Adrenal gland (tissue), 9 donors: ENCODE measurements at regions not wholly inside any gene's neighbourhood (a gene's known extent, or its start where the extent isn't known, plus 50 kb on each side); places are given as distances from the start of the nearest gene placed in this dataset.

Source experiments
- DNase-seq, 7 donors: peaks; one replicate each; pipeline ENCODE4 v3.0.0-alpha.2; 2019 to 2020
- H3K27ac ChIP-seq, 5 donors: fragments of 200-600 bp; sonication (generic) in 4 of 5; 1 replicate in 3 of 5; 2 replicates in 2 of 5; pipeline versions ENCODE4 v1.5.1 to v1.8.0; 2016 to 2020; ENCODE audit warnings: mild to moderate bottlenecking in 1 of 5
- H3K27me3 ChIP-seq: fragments of 200-600 bp; 2 replicates; pipeline ENCODE4 v1.8.0; 2021
- H3K36me3 ChIP-seq, 2 donors: fragments of 200-600 bp; replicated peaks in 1 of 2; 1 replicate in 1 of 2; 2 replicates in 1 of 2; pipeline versions ENCODE4 v1.5.1 to v1.8.0; 2018 to 2022
- H3K4me1 ChIP-seq, 2 donors: fragments of 200-600 bp; replicated peaks in 1 of 2; 1 replicate in 1 of 2; 2 replicates in 1 of 2; pipeline versions ENCODE4 v1.5.1 to v1.8.0; 2018 to 2021
- H3K4me3 ChIP-seq, 4 donors: fragments of 200-600 bp; sonication (generic) in 3 of 4; one replicate each; pipeline ENCODE4 v1.5.1; 2016 to 2018
- H3K9me3 ChIP-seq, 3 donors: fragments of 200-600 bp; sonication (generic) in 1 of 3; replicated peaks in 1 of 3; 1 replicate in 2 of 3; 2 replicates in 1 of 3; pipeline versions ENCODE4 v1.5.1 to v1.8.0; 2016 to 2021
- CTCF ChIP-seq, 6 experiments: fragments of 450-650 bp in 4 of 6; fragments of 200-600 bp in 2 of 6; sonication (generic) in 1 of 6; IDR thresholded peaks; 1 replicate in 5 of 6; 2 replicates in 1 of 6; pipeline versions ENCODE4 v1.5.1 to v1.8.0; 2016 to 2021; ENCODE audit warnings: antibody characterized with exemption in 6 of 6, mild to moderate bottlenecking in 2 of 6, moderate library complexity in 1 of 6
- POLR2A ChIP-seq, 2 donors: fragments of 450-650 bp; IDR thresholded peaks; one replicate each; pipeline ENCODE4 v1.6.1; 2017; ENCODE audit warnings: antibody characterized with exemption in 2 of 2, mild to moderate bottlenecking in 2 of 2, moderate library complexity in 1 of 2
- WGBS, 4 donors: extraction: QIAGEN DNeasy Blood & Tissue Kit in 2 of 4; methylation state at CpG; one replicate each; pipeline versions ENCODE4 v1.1.5 to v1.1.7; 2013 to 2017; 5-methylcytosine and 5-hydroxymethylcytosine counted together
- intact Hi-C, 2 donors: fragments of 100-400 bp; cut with DNase I; formaldehyde crosslinking; loops; one replicate each; pipeline versions ENCODE4 v1.14.1 to v1.15.0; 2022 to 2023
- donor health status: healthy with polysubstance abuse.
- donor health status: Bipolar disorder and iron deficiency.
- donor health status: DM: yes; HTN: yes; CAD: no.
- donor health status: DM: no; HTN: no; CAD: no.
- donor health status: DM: no; HTN: no; CAD: no.

DNA sequence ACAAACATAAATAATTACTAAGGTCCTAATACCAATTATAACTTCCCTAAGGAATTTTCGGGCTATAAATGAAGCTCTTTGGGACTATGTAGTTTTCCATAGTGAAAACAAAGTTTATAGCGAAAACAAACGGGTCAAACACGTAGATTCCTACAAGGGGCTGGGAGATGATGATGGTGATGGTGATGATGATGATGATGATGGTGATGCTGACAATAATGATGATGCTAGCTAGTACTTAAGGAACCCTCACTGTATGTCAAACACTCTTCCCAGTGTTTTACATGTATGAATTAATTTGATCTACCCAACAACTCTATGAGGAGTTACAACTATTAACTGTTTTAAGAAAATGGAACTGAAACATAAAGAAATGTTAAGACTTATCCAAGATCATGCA is 63.7 kb upstream of the PIK3R1 start:
- TF ChIP-seq CTCF (IDR thresholded peaks at IDR 0.05) (no peak), POLR2A (IDR thresholded peaks at IDR 0.05) (no peak)
- intact Hi-C loops = no loop called here
- H3K9me3 ChIP-seq = no peaks in the 10 kb centered on the region
- no peaks in the 10 kb centered on the region for H3K4me1 ChIP-seq
- no peak overlapping the region for H3K4me3 ChIP-seq
- DNase-seq = no peak
- no peak overlapping the region for H3K27ac ChIP-seq
- 80 to 94% (median 91%) methylated on average over 4 of the region's 4 CpGs for WGBS, 4 donors
- H3K36me3 ChIP-seq = no peaks in the 10 kb centered on the region
- no peaks in the 10 kb centered on the region for H3K27me3 ChIP-seq

- DNase-seq = no peak
- H3K27me3 ChIP-seq = no peaks in the 10 kb centered on the region
- no peak overlapping the region for H3K4me3 ChIP-seq
- no peaks in the 10 kb centered on the region for H3K36me3 ChIP-seq
- TF ChIP-seq POLR2A (IDR thresholded peaks at IDR 0.05) (no peak), CTCF (IDR thresholded peaks at IDR 0.05) (no peak)
- 79 to 88% (median 85%) methylated on average over 2 of the region's 2 CpGs for WGBS, 4 donors
- H3K27ac ChIP-seq = no peak overlapping the region
- intact Hi-C loops = no loop called here
- H3K4me1 ChIP-seq = no peaks in the 10 kb centered on the region
- H3K9me3 ChIP-seq = no peaks in the 10 kb centered on the region
Observed at GRCh38 chr5:68149189-68149588, 66.4 kb upstream of the PIK3R1 start.

GRCh38 chr5:68148096-68148495 is 67.5 kb upstream of the PIK3R1 start:
- H3K4me1 ChIP-seq = no peaks in the 10 kb centered on the region
- intact Hi-C loops = no loop called here
- WGBS, 4 donors = 72 to 83% (median 75%) methylated on average over 3 of the region's 3 CpGs
- H3K27me3 ChIP-seq = no peaks in the 10 kb centered on the region
- H3K36me3 ChIP-seq = no peaks in the 10 kb centered on the region
- no peaks in the 10 kb centered on the region for H3K9me3 ChIP-seq
- no peak for DNase-seq
- H3K4me3 ChIP-seq = no peak overlapping the region
- no peak overlapping the region for H3K27ac ChIP-seq
- TF ChIP-seq POLR2A (IDR thresholded peaks at IDR 0.05) (no peak), CTCF (IDR thresholded peaks at IDR 0.05) (no peak)

GRCh38 chr5:68147659-68148058 is 67.9 kb upstream of the PIK3R1 start:
- no peak overlapping the region for H3K4me3 ChIP-seq
- no peak for TF ChIP-seq CTCF (IDR thresholded peaks at IDR 0.05)
- no peak for TF ChIP-seq POLR2A (IDR thresholded peaks at IDR 0.05)
- no peaks in the 10 kb centered on the region for H3K9me3 ChIP-seq
- WGBS, 4 donors = 66 to 80% (median 71%) methylated on average over 3 of the region's 3 CpGs
- DNase-seq = no peak
- no peak overlapping the region for H3K27ac ChIP-seq
- H3K36me3 ChIP-seq = no peaks in the 10 kb centered on the region
- intact Hi-C loops = no loop called here
- no peaks in the 10 kb centered on the region for H3K27me3 ChIP-seq
- H3K4me1 ChIP-seq = no peaks in the 10 kb centered on the region
